ENCODE measurements at regions not wholly inside any gene's neighbourhood (a gene's known extent, or its start where the extent isn't known, plus 50 kb on each side); places are given as distances from the start of the nearest gene placed in this dataset.

DNA sequence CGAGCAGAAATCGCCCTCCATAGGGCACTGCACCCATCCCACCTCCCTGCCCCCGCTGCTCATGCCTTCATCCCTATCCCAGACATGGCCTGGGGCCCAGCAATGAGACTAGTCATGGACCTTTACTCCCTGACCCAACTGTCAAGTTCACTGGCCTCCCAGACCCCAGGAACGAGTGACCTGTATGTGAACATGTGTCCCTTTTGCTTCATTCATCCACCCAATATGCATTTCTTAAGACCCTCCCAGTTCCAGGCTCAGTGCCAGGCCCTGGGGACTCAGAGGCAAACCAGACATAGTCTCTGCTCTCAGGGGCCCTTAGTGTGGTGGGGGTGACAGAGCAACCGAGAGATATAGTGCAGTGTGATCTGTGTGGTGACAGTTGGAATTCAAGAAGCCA is 67.0 kb downstream of the EFNB1 start:
- Mint-ChIP-seq H3K4me3 (no peak overlapping the region), H3K27ac (no peak overlapping the region)

GRCh38 chrX:68895341-68895755 is 66.5 kb downstream of the EFNB1 start:
- H3K36me3 Mint-ChIP-seq (ENCODE audit: low read depth) = no peaks in the 10 kb centered on the region
- no peaks in the 10 kb centered on the region for H3K27me3 Mint-ChIP-seq (ENCODE audit: low read depth)
- no peak overlapping the region for H3K27ac Mint-ChIP-seq
- no peaks in the 10 kb centered on the region for H3K9me3 Mint-ChIP-seq
- no peaks in the 10 kb centered on the region for H3K4me1 Mint-ChIP-seq (ENCODE audit: low read depth)
- no peak overlapping the region for H3K4me3 Mint-ChIP-seq

More for the DNA sequence above, 67.0 kb downstream of the EFNB1 start:
- no peaks in the 10 kb centered on the region for H3K9me3 Mint-ChIP-seq
- no peaks in the 10 kb centered on the region for H3K27me3 Mint-ChIP-seq (ENCODE audit: low read depth)
- no peaks in the 10 kb centered on the region for H3K4me1 Mint-ChIP-seq (ENCODE audit: low read depth)
- H3K36me3 Mint-ChIP-seq (ENCODE audit: low read depth) = no peaks in the 10 kb centered on the region

- Mint-ChIP-seq H3K36me3 (ENCODE audit: low read depth) (no peaks in the 10 kb centered on the region), H3K4me1 (ENCODE audit: low read depth) (no peaks in the 10 kb centered on the region), H3K27me3 (ENCODE audit: low read depth) (no peaks in the 10 kb centered on the region), H3K4me3 (no peak overlapping the region), H3K9me3 (no peaks in the 10 kb centered on the region), H3K27ac (no peak overlapping the region)
Measured at GRCh38 chrX:68894513-68895340, 65.9 kb downstream of the EFNB1 start.

DNA sequence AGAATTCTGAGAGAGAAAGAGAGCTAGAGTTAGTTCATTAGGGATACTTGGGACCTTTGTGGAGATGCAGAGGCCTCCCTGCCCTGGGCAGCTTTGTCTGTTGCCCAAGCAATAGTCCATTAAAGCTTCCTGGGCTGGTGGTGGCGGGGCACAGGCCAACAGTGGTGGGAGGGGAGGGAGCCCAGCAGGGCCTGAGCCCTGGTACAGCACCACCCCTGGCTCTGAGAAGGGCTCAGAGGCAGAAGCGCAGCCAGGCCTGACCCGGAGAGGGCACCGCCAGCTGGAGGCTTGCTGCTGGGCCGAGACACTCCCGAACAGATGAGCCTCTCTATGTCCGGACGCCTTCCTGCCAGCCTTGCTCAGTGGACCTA is 65.3 kb downstream of the EFNB1 start:
- H3K4me3 Mint-ChIP-seq = no peak overlapping the region
- no peak overlapping the region for H3K27ac Mint-ChIP-seq
- H3K9me3 Mint-ChIP-seq = no peaks in the 10 kb centered on the region
- H3K4me1 Mint-ChIP-seq (ENCODE audit: low read depth) = no peaks in the 10 kb centered on the region
- H3K36me3 Mint-ChIP-seq (ENCODE audit: low read depth) = no peaks in the 10 kb centered on the region
- H3K27me3 Mint-ChIP-seq (ENCODE audit: low read depth) = no peaks in the 10 kb centered on the region

DNA sequence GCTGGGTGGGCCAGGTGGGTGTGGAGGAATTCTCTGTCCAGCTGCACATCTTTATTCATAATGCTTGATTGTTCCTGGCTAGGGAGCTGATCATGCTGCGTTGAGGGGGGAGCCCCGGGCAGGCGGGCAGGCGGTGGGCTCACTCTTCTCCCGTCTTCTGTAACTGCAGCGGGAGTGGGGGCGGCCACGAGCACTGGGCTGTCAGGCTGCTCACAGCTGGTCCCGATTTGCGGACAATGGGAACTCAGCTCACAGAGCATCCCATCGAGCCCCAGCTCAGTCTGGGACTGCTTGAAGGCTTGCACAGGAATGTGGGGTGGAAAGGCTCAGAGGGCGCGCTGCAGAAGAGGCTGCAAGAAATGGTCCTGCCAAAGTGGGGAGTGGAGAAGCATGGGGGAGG is 63.8 kb downstream of the EFNB1 start:
- H3K27me3 Mint-ChIP-seq (ENCODE audit: low read depth) = no peaks in the 10 kb centered on the region
- no peak overlapping the region for H3K4me3 Mint-ChIP-seq
- no peaks in the 10 kb centered on the region for H3K36me3 Mint-ChIP-seq (ENCODE audit: low read depth)
- H3K4me1 Mint-ChIP-seq (ENCODE audit: low read depth) = no peaks in the 10 kb centered on the region
- no peaks in the 10 kb centered on the region for H3K9me3 Mint-ChIP-seq
- no peak overlapping the region for H3K27ac Mint-ChIP-seq

GRCh38 chrX:68892134-68892533 is 63.3 kb downstream of the EFNB1 start:
- no peaks in the 10 kb centered on the region for H3K4me1 Mint-ChIP-seq (ENCODE audit: low read depth)
- H3K27ac Mint-ChIP-seq = no peak overlapping the region
- H3K36me3 Mint-ChIP-seq (ENCODE audit: low read depth) = no peaks in the 10 kb centered on the region
- H3K9me3 Mint-ChIP-seq = no peaks in the 10 kb centered on the region
- no peak overlapping the region for H3K4me3 Mint-ChIP-seq
- no peaks in the 10 kb centered on the region for H3K27me3 Mint-ChIP-seq (ENCODE audit: low read depth)
